HG02798 (cell line): ENCODE measurements at regions not wholly inside any gene's neighbourhood (a gene's known extent, or its start where the extent isn't known, plus 50 kb on each side); places are given as distances from the start of the nearest gene placed in this dataset.

Source experiments
- ATAC-seq: cut with Tn5 transposase; IDR thresholded peaks from one replicate; pipeline ENCODE4 v1.9.1; 2021; ENCODE audit warnings: mild to moderate bottlenecking; ENCODE audit not compliant: unreplicated experiment, poor library complexity

- no peak for ATAC-seq
Measured at GRCh38 chr5:2461701-2462691, 289.5 kb downstream of the IRX2 start.

- ATAC-seq: no peak
Measured at GRCh38 chr5:2460098-2460497, 291.4 kb downstream of the IRX2 start.

- no peak for ATAC-seq
Measured at GRCh38 chr5:2459251-2459650, 292.2 kb downstream of the IRX2 start.

GRCh38 chr5:2455878-2456277 lies 295.6 kb downstream of the IRX2 start:
- ATAC-seq: no peak

GRCh38 chr5:2454876-2455275 lies 296.6 kb downstream of the IRX2 start:
- no peak for ATAC-seq

GRCh38 chr5:2453781-2454180 lies 297.7 kb downstream of the IRX2 start:
- no peak for ATAC-seq

- no peak for ATAC-seq
Measured at GRCh38 chr5:2451100-2451499, 300.4 kb downstream of the IRX2 start.

- no peak for ATAC-seq
Measured at GRCh38 chr5:2442496-2443354, 308.8 kb downstream of the IRX2 start.

GRCh38 chr5:2441495-2442180 lies 309.8 kb downstream of the IRX2 start:
- no peak for ATAC-seq

- no peak for ATAC-seq
Measured at GRCh38 chr5:2439608-2440007, 311.9 kb downstream of the IRX2 start.

- no peak for ATAC-seq
Measured at GRCh38 chr5:2433086-2433485, 318.4 kb downstream of the IRX2 start.

- no peak for ATAC-seq
Measured at GRCh38 chr5:2432076-2432920, 319.2 kb downstream of the IRX2 start.

GRCh38 chr5:2430606-2431005 lies 320.9 kb downstream of the IRX2 start:
- no peak for ATAC-seq

- no peak for ATAC-seq
Measured at GRCh38 chr5:2427983-2428382, 323.5 kb downstream of the IRX2 start.

- ATAC-seq: no peak
Measured at GRCh38 chr5:2423634-2424033, 327.8 kb downstream of the IRX2 start.

- no peak for ATAC-seq
Measured at GRCh38 chr5:2417301-2417700, 334.2 kb downstream of the IRX2 start.

- no peak for ATAC-seq
Measured at GRCh38 chr5:2415678-2416077, 335.8 kb downstream of the IRX2 start.

- ATAC-seq: no peak
Measured at GRCh38 chr5:2410451-2410850, 341.0 kb downstream of the IRX2 start.

- no peak for ATAC-seq
Measured at GRCh38 chr5:2403296-2403695, 348.2 kb downstream of the IRX2 start.

GRCh38 chr5:2399804-2400203 lies 351.7 kb downstream of the IRX2 start:
- ATAC-seq: no peak
